HepG2 (cell line): ENCODE measurements at regions not wholly inside any gene's neighbourhood (a gene's known extent, or its start where the extent isn't known, plus 50 kb on each side); places are given as distances from the start of the nearest gene placed in this dataset.

Source experiments
- ADNP ChIP-seq: sonication (generic); formaldehyde crosslinking; IDR thresholded peaks from 2 replicates; pipeline ENCODE4 v1.4.0; 2020; ENCODE audit warnings: missing genetic modification reagents
- ASH2L ChIP-seq: fragments of 300-600, 200-600 bp; sonication (generic); IDR thresholded peaks from 2 replicates; pipeline ENCODE4 v1.7.0; 2017; ENCODE audit warnings: low read depth, mild to moderate bottlenecking, moderate library complexity, mixed read lengths, low read length; ENCODE audit not compliant: insufficient read length
- CEBPB ChIP-seq: IDR thresholded peaks from 2 replicates; pipeline ENCODE4 v1.6.1; 2011; ENCODE audit warnings: low read depth, low read length, improper control_type of control experiment, borderline replicate concordance
- NFKB2 ChIP-seq: sonication (generic); formaldehyde crosslinking; IDR thresholded peaks from 2 replicates; pipeline ENCODE4 v1.4.0; 2020; ENCODE audit warnings: missing genetic modification reagents, borderline replicate concordance
- RARG ChIP-seq: sonication (generic); formaldehyde crosslinking; IDR thresholded peaks from 2 replicates; pipeline ENCODE4 v1.4.0; 2020; ENCODE audit warnings: low read depth, mild to moderate bottlenecking, missing genetic modification reagents
- ZNF639 ChIP-seq: conservative IDR thresholded peaks from 2 replicates; pipeline ENCODE4 v1.6.1; 2018; ENCODE audit warnings: missing genetic modification reagents
- ZNF83 ChIP-seq: sonication (generic); formaldehyde crosslinking; IDR thresholded peaks from 2 replicates; pipeline ENCODE4 v1.4.0; 2020; ENCODE audit warnings: missing genetic modification reagents, mild to moderate bottlenecking, borderline replicate concordance
- TF ChIP-seq, protein P1 (sequence below): IDR thresholded peaks from 2 replicates; pipeline ENCODE4 v1.6.1; 2012; ENCODE audit warnings: low read length, improper control_type of control experiment
- TF ChIP-seq, protein P2 (sequence below): IDR thresholded peaks from 2 replicates; pipeline ENCODE4 v1.4.0; 2020; ENCODE audit warnings: mild to moderate bottlenecking, missing genetic modification reagents

GRCh38 chr5:156126716-156127115 lies 200.2 kb upstream of the SGCD start (continued):
- no peak for TF ChIP-seq NFKB2 (CRISPR knock-in tag)
- TF ChIP-seq, protein P1, sequence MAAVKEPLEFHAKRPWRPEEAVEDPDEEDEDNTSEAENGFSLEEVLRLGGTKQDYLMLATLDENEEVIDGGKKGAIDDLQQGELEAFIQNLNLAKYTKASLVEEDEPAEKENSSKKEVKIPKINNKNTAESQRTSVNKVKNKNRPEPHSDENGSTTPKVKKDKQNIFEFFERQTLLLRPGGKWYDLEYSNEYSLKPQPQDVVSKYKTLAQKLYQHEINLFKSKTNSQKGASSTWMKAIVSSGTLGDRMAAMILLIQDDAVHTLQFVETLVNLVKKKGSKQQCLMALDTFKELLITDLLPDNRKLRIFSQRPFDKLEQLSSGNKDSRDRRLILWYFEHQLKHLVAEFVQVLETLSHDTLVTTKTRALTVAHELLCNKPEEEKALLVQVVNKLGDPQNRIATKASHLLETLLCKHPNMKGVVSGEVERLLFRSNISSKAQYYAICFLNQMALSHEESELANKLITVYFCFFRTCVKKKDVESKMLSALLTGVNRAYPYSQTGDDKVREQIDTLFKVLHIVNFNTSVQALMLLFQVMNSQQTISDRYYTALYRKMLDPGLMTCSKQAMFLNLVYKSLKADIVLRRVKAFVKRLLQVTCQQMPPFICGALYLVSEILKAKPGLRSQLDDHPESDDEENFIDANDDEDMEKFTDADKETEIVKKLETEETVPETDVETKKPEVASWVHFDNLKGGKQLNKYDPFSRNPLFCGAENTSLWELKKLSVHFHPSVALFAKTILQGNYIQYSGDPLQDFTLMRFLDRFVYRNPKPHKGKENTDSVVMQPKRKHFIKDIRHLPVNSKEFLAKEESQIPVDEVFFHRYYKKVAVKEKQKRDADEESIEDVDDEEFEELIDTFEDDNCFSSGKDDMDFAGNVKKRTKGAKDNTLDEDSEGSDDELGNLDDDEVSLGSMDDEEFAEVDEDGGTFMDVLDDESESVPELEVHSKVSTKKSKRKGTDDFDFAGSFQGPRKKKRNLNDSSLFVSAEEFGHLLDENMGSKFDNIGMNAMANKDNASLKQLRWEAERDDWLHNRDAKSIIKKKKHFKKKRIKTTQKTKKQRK, result no peak
- no peak for TF ChIP-seq ASH2L
- TF ChIP-seq, protein P2, sequence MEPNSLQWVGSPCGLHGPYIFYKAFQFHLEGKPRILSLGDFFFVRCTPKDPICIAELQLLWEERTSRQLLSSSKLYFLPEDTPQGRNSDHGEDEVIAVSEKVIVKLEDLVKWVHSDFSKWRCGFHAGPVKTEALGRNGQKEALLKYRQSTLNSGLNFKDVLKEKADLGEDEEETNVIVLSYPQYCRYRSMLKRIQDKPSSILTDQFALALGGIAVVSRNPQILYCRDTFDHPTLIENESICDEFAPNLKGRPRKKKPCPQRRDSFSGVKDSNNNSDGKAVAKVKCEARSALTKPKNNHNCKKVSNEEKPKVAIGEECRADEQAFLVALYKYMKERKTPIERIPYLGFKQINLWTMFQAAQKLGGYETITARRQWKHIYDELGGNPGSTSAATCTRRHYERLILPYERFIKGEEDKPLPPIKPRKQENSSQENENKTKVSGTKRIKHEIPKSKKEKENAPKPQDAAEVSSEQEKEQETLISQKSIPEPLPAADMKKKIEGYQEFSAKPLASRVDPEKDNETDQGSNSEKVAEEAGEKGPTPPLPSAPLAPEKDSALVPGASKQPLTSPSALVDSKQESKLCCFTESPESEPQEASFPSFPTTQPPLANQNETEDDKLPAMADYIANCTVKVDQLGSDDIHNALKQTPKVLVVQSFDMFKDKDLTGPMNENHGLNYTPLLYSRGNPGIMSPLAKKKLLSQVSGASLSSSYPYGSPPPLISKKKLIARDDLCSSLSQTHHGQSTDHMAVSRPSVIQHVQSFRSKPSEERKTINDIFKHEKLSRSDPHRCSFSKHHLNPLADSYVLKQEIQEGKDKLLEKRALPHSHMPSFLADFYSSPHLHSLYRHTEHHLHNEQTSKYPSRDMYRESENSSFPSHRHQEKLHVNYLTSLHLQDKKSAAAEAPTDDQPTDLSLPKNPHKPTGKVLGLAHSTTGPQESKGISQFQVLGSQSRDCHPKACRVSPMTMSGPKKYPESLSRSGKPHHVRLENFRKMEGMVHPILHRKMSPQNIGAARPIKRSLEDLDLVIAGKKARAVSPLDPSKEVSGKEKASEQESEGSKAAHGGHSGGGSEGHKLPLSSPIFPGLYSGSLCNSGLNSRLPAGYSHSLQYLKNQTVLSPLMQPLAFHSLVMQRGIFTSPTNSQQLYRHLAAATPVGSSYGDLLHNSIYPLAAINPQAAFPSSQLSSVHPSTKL, result no peak
- TF ChIP-seq ZNF639 (CRISPR knock-in tag), result no peak
- TF ChIP-seq ADNP (CRISPR knock-in tag), result no peak
- TF ChIP-seq RARG (CRISPR knock-in tag), result no peak
- TF ChIP-seq CEBPB, result no peak
- TF ChIP-seq ZNF83 (CRISPR knock-in tag), result no peak
